ENCODE measurements at regions not wholly inside any gene's neighbourhood (a gene's known extent, or its start where the extent isn't known, plus 50 kb on each side); places are given as distances from the start of the nearest gene placed in this dataset.

DNA sequence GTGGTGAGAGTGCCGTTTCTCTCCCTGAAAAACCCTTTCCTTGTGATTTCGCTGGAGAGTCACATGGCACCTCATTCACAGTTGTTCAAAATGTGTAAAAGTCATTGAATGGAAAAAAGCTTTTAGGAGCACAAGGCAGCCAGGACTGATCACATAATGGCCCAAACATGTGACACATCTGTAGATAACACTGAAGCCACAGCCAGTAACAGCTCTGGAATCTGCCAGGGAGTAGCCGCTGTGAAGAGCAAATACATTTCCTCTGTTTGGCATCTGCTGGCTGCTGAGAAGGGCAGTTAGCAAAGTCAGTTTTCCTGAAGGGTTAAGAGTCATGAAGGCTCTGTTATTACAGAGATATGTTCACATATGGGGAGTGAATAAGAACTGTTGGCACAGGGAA lies 271.8 kb downstream of the NNT start:
- H3K4me3 ChIP-seq (ENCODE audit: low read depth, low read length), result no peak overlapping the region
- TF ChIP-seq, protein P1, sequence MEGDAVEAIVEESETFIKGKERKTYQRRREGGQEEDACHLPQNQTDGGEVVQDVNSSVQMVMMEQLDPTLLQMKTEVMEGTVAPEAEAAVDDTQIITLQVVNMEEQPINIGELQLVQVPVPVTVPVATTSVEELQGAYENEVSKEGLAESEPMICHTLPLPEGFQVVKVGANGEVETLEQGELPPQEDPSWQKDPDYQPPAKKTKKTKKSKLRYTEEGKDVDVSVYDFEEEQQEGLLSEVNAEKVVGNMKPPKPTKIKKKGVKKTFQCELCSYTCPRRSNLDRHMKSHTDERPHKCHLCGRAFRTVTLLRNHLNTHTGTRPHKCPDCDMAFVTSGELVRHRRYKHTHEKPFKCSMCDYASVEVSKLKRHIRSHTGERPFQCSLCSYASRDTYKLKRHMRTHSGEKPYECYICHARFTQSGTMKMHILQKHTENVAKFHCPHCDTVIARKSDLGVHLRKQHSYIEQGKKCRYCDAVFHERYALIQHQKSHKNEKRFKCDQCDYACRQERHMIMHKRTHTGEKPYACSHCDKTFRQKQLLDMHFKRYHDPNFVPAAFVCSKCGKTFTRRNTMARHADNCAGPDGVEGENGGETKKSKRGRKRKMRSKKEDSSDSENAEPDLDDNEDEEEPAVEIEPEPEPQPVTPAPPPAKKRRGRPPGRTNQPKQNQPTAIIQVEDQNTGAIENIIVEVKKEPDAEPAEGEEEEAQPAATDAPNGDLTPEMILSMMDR (IDR thresholded peaks at IDR 0.05; ENCODE audit: insufficient read depth, low read depth, low read length), result no peak
- DNase-seq (ENCODE audit: low read depth), result no peak

DNA sequence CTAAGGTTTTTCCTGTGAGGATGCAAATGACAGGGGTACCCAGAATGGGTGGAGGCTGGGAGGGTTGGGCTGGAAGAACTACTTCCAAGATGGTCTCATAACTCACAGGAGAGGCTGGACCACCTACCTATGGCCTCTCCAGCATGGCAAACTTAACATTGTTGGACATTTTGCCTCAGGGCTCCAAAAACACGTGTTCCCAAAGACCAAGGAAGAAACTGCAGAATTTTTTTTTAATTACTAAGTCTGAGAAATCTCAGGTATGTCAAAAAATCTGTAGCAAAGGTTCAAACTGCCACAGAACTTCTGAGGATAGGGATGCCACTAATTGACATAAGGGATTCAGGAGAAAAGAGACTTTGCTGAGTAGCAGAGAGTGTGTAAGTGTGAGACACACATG lies 270.8 kb downstream of the NNT start:
- TF ChIP-seq, protein P1 (IDR thresholded peaks at IDR 0.05; ENCODE audit: insufficient read depth, low read depth, low read length), result no peak
- no peak overlapping the region for H3K4me3 ChIP-seq (ENCODE audit: low read depth, low read length)
- no peak for DNase-seq (ENCODE audit: low read depth)

DNA sequence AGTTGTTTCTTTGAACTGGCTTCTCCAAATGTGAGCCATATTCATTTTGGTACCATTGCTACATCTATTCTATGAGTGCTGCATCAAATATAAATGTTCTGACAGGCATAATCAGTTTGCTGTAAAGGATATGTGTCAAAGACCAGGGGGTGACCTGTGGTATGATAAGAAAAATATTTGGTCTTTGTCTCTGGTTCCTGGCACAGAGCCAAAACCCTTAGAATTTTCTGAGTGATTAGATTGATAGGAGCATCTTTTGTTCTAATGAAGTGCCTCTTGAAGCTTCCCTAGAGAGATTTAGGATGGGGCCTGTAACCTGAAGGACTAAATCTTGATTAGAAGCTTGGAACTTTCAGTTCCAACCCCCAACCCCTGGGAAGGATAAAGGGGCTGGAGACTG lies 256.3 kb downstream of the NNT start:
- H3K4me3 ChIP-seq (ENCODE audit: low read depth, low read length), result no peak overlapping the region
- DNase-seq (ENCODE audit: low read depth), result no peak

DNA sequence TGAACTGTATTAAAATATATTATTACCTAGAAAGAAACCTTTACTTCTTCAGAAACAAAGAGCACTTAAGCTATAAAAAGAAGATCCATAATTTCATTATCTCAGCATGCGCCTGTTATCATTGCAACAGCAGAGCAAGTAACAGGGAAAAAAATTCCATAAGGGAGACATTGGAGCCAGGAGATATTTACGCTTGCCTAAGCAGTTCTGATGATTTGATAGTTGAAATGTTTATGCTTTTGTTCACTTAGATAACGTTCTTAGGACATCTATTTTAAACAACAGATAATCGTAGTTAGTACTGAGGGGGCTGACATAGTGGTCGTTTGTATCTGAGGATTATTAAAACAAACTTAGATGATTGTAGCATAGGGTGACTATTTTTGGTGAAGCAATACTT lies 252.5 kb downstream of the NNT start:
- TF ChIP-seq, protein P1 (IDR thresholded peaks at IDR 0.05; ENCODE audit: insufficient read depth, low read depth, low read length), result no peak
- peak; percentile 3 for DNase-seq (ENCODE audit: low read depth)
- no peak overlapping the region for H3K4me3 ChIP-seq (ENCODE audit: low read depth, low read length)

More for the DNA sequence above, 256.3 kb downstream of the NNT start:
- TF ChIP-seq, protein P1 (IDR thresholded peaks at IDR 0.05; ENCODE audit: insufficient read depth, low read depth, low read length), result no peak

DNA sequence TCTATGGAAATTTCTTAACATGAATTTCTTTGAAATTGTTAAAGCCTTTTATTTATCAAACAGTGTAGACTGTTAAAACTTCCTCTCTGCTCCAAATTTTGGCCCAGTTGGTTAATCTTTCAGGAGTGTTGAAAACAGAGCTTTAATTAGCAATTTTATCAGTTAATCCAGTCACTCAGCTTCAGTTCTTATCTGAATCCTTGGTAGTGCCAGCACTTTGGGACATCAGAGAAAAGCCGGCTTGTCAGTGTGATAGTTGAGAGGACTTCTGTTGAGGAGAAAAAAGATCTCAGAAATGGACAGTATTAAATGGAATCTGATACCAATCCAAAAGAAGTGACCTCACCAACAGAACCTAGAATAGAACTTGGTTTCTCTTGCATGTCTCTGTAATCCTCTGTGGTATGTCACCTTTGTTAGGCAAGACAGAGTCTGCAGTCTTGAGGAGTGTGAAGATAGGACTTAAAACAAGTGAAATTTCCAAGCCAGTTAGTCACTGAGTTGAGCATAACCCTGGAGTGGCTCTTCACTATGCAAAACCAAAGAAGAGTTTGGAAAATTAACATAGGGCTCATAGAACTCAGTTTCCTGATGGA lies 251.8 kb downstream of the NNT start:
- DNase-seq (ENCODE audit: low read depth), result no peak
- TF ChIP-seq, protein P1 (IDR thresholded peaks at IDR 0.05; ENCODE audit: insufficient read depth, low read depth, low read length), result no peak
- H3K4me3 ChIP-seq (ENCODE audit: low read depth, low read length), result no peak overlapping the region

DNA sequence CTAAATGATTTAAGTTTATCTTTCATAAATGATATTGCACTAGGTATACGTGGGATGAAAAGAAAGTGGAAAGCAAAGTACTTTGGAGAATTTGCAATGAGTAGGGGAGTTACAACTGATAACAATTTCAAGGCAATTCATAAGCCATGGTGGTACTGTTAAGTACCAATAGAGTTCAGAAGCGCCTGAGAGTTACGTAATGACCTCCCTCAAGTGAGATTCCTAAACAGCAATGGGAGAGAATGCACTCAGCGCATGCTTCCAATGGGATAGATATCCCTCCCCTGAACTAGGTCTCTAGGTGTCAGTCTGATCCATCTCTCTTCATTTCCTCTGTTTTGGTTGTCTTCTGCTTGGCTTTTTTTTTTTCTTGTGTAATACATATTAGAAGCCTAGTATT lies 249.3 kb downstream of the NNT start:
- TF ChIP-seq, protein P1 (IDR thresholded peaks at IDR 0.05; ENCODE audit: insufficient read depth, low read depth, low read length), result no peak
- no peak for DNase-seq (ENCODE audit: low read depth)
- no peak overlapping the region for H3K4me3 ChIP-seq (ENCODE audit: low read depth, low read length)

DNA sequence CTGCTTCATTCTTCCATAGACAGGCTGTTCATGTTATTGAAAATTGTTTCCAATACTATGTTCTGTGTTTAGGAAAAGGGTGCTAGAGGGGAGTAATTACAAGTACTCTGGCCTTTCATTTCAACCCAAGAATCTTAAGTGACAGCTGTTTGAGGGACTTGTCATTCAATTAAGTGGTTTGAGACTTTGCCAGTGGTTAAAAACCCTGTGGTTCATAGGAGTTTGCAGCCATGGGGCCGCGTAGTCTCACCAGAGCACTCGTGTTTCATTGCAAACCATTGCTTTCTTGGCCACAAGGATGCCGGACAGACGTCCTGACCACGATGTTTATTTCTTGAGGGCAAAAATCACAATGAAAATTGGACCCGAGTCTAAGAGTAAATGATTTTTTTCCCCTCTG lies 248.8 kb downstream of the NNT start:
- DNase-seq (ENCODE audit: low read depth), result no peak
- TF ChIP-seq, protein P1 (IDR thresholded peaks at IDR 0.05; ENCODE audit: insufficient read depth, low read depth, low read length), result no peak
- no peak overlapping the region for H3K4me3 ChIP-seq (ENCODE audit: low read depth, low read length)

All from fibroblast of villous mesenchyme (primary cell).